ENCODE measurements at regions not wholly inside any gene's neighbourhood (a gene's known extent, or its start where the extent isn't known, plus 50 kb on each side); places are given as distances from the start of the nearest gene placed in this dataset.

- no peak overlapping the region for H2BK20ac ChIP-seq (ENCODE audit: low read depth, low read length, poor library complexity, severe bottlenecking)
- H2BK5ac ChIP-seq (ENCODE audit: insufficient read length, low read length): no peak overlapping the region
- H2AFZ ChIP-seq (ENCODE audit: low read length): no peak overlapping the region
- no peaks in the 10 kb centered on the region for H3K27me3 ChIP-seq (ENCODE audit: insufficient read depth, low read length)
- no peak overlapping the region for H2AK5ac ChIP-seq (ENCODE audit: insufficient read length, low read length)
- H3K23me2 ChIP-seq (ENCODE audit: insufficient read length, low read depth, low read length, poor library complexity, severe bottlenecking): no peaks in the 10 kb centered on the region
- no peak overlapping the region for H2BK15ac ChIP-seq (ENCODE audit: low read depth, low read length)
- Mint-ChIP-seq H3K4me3 (no peak overlapping the region), H3K4me1 (no peaks in the 10 kb centered on the region), H3K9me3 (peaks cover 11 to 19% of the 10 kb centered on the region in 2 experiments; a peak in 4 of 5 replicates), H3K27me3 (ENCODE audit: low read depth) (no peaks in the 10 kb centered on the region), H3K27ac (no peak overlapping the region), H3K36me3 (ENCODE audit: insufficient read depth in 1 of 3, low read depth in 3 of 3) (peaks cover 0 to 16% (median 0%) of the 10 kb centered on the region in 3 experiments; a peak in 2 of 7 replicates)
- H3K79me2 ChIP-seq (ENCODE audit: insufficient read depth, low read length): no peaks in the 10 kb centered on the region
- no peaks in the 10 kb centered on the region for H3K79me1 ChIP-seq (ENCODE audit: insufficient read depth, low read depth, low read length, poor library complexity, severe bottlenecking)
- no peak overlapping the region for H4K5ac ChIP-seq (ENCODE audit: insufficient read length, low read depth, low read length)
- TF ChIP-seq, protein P1, sequence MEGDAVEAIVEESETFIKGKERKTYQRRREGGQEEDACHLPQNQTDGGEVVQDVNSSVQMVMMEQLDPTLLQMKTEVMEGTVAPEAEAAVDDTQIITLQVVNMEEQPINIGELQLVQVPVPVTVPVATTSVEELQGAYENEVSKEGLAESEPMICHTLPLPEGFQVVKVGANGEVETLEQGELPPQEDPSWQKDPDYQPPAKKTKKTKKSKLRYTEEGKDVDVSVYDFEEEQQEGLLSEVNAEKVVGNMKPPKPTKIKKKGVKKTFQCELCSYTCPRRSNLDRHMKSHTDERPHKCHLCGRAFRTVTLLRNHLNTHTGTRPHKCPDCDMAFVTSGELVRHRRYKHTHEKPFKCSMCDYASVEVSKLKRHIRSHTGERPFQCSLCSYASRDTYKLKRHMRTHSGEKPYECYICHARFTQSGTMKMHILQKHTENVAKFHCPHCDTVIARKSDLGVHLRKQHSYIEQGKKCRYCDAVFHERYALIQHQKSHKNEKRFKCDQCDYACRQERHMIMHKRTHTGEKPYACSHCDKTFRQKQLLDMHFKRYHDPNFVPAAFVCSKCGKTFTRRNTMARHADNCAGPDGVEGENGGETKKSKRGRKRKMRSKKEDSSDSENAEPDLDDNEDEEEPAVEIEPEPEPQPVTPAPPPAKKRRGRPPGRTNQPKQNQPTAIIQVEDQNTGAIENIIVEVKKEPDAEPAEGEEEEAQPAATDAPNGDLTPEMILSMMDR (conservative IDR thresholded peaks at IDR 0.05): no peak
- no peak overlapping the region for H3K9ac ChIP-seq (ENCODE audit: extremely low read depth, insufficient read length, low read length)
- no peak overlapping the region for H3K27ac ChIP-seq (ENCODE audit: insufficient read length, low read depth, low read length)
- no peak overlapping the region for H3K56ac ChIP-seq (ENCODE audit: insufficient read length, low read depth, low read length)
- H3T11ph ChIP-seq (ENCODE audit: low read length): no peak overlapping the region
- no peaks in the 10 kb centered on the region for H3K4me1 ChIP-seq (ENCODE audit: insufficient read depth, low read length)
- no peak for DNase-seq
- H3K4ac ChIP-seq (ENCODE audit: low read depth, low read length): no peak overlapping the region
- H2BK12ac ChIP-seq (ENCODE audit: insufficient read length, low read depth, low read length): no peak overlapping the region
- H4K8ac ChIP-seq (replicated peaks; ENCODE audit: insufficient read length, low read depth, low read length): no peak overlapping the region
- no peaks in the 10 kb centered on the region for H4K20me1 ChIP-seq (ENCODE audit: control insufficient read depth, insufficient read depth, insufficient read length)
- no peak overlapping the region for H3K23ac ChIP-seq (ENCODE audit: insufficient read length, low read depth, low read length)
- no peaks in the 10 kb centered on the region for H3K9me3 ChIP-seq (ENCODE audit: control insufficient read depth, low read depth, low read length)
- no peak overlapping the region for H3K4me2 ChIP-seq (ENCODE audit: insufficient read depth, insufficient read length, low read length)
- no peak overlapping the region for H4K91ac ChIP-seq (ENCODE audit: insufficient read length, low read depth, low read length)
- no peak overlapping the region for H2BK120ac ChIP-seq (ENCODE audit: low read depth, low read length, poor library complexity, severe bottlenecking)
- H3K14ac ChIP-seq (ENCODE audit: insufficient read depth, low read length): no peak overlapping the region
- no peak overlapping the region for H3K18ac ChIP-seq (ENCODE audit: insufficient read length, low read depth, low read length)
Observed at GRCh38 chr11:37687130-37687529, 1089.1 kb upstream of the RAG2 start.
